Cardiac fibroblast (primary cell): ENCODE measurements at regions not wholly inside any gene's neighbourhood (a gene's known extent, or its start where the extent isn't known, plus 50 kb on each side); places are given as distances from the start of the nearest gene placed in this dataset.

Experiments
- DNase-seq, 2 donors: peaks; one replicate each; pipeline versions ENCODE4 v3.0.0 to v3.0.0-alpha.2; 2010; ENCODE audit warnings: low read depth in 2 of 2
- H3K4me3 ChIP-seq, 2 donors: replicated peaks in 1 of 2; 1 replicate in 1 of 2; 2 replicates in 1 of 2; pipeline ENCODE4 v1.5.1; 2011; ENCODE audit warnings: low read depth in 2 of 2, low read length in 2 of 2, mild to moderate bottlenecking in 2 of 2, moderate library complexity in 1 of 2
- TF ChIP-seq, protein P1 (sequence below): IDR thresholded peaks from one replicate; pipeline ENCODE4 v1.5.1; 2011; ENCODE audit warnings: low read depth, mild to moderate bottlenecking, low read length, inconsistent platforms

DNA sequence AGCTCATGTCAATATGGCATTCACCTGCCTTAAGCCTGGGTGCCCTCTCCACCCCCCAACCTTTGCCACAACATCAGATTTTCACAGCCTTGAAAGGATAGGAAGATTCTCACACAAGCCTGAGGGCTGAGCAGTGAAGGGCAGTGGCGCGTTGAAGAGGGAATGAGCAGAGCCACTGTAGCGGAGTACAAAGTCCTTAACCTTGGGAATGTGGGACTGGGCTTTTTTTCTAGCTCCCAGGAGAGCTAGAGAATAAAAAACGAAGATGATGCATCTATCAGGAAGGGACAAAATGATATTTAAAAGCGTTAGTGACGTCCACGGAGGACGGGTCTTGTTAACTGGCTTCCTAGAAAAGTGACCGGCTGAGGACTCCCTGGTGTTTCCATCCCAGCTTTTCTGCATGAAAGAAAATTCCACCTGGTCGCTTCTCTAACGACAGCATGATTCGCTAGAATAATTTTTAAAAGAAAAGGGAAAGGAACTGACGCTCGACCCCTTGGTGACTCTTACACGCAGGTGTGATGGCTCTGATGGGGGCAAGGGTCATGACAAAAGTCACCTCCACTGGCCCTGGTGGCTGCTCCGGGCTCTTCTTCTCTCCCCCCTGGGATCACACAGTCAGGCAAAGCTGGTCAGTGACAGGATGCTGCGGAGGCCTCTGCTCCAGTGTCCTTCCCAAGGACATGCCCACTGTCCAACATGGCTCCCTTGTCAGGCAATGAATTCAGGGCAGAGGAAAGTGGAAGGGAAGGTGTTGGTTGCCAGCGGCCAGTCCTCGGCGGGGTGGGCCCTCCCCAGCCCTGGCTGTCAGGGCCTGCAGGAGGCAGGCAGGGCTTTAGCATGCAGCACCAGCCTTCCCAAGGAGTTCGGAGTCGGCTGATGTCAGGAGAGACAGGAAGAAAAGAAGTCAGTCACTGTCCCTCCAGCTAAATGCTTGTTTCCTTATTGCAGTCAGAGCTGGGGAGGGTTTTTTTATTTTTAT, 58.4 kb upstream of the IRX3 start:
- no peak overlapping the region for H3K4me3 ChIP-seq
- TF ChIP-seq, protein P1, sequence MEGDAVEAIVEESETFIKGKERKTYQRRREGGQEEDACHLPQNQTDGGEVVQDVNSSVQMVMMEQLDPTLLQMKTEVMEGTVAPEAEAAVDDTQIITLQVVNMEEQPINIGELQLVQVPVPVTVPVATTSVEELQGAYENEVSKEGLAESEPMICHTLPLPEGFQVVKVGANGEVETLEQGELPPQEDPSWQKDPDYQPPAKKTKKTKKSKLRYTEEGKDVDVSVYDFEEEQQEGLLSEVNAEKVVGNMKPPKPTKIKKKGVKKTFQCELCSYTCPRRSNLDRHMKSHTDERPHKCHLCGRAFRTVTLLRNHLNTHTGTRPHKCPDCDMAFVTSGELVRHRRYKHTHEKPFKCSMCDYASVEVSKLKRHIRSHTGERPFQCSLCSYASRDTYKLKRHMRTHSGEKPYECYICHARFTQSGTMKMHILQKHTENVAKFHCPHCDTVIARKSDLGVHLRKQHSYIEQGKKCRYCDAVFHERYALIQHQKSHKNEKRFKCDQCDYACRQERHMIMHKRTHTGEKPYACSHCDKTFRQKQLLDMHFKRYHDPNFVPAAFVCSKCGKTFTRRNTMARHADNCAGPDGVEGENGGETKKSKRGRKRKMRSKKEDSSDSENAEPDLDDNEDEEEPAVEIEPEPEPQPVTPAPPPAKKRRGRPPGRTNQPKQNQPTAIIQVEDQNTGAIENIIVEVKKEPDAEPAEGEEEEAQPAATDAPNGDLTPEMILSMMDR: no peak
- DNase-seq: no peak

DNA sequence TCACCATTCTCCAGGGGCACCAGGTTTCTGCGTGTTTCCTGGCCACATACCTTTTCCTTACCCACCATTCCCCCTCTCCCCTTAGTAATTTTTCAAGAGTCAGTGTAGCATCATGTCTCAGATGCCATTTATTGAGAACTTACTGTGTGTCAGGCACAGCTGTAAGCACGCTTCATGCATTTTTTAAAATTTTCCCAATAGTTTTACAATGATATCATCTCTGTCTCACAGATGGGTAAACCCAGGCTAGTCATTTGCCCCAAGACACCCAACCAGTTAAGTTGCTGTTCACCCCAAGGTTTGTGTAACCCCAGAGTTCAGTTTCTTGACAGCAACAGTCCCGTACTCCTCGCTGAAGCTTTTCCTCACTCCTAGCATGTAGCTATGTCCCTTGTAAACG, 56.4 kb upstream of the IRX3 start:
- TF ChIP-seq, protein P1: no peak
- H3K4me3 ChIP-seq: no peak overlapping the region
- peak in 1 of 2 donors; percentile 71 for DNase-seq

DNA sequence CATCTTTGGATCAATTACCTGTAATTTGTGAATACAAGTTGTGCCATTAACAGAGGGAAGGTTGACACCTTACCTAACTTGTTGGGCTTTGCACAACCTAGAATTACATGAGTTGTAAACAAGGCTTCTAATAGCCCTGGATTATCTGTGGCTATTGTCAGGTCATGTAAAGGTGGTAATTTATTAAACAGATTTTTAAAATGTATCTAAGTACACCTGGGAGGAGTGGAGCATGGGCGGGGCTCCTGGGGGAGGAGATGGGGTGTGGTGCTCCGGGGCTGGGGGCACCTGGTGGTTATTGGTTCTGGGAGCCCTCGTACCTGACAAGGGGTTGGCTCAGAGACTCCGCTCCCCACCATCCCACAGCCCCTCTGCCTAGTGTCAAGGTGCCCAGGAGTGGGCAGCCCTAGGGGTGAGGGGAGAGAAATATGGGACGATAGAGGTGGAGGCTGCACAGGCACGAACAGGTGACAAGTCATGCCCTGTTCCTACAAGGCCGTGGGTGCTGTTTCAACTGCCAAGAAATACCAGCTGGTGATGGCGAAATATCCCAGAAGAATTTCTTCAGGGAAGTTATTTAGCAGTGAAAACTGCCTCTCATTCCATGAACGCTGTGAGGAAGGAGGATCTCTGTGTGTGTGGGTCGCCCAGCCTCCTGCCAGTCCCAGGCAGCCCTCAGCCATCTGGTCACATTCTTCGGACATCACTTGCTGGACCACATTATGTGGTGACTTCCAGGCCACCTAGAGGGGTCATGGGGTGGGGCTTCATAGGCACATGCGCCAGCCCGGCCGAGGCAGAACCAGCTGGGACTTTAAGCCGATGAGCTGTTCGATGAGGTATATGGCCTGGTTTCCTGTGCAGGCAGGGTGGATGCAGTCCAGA, 55.5 kb upstream of the IRX3 start:
- no peak overlapping the region for H3K4me3 ChIP-seq
- TF ChIP-seq, protein P1: no peak
- peak; percentile 35 to 73 for DNase-seq

DNA sequence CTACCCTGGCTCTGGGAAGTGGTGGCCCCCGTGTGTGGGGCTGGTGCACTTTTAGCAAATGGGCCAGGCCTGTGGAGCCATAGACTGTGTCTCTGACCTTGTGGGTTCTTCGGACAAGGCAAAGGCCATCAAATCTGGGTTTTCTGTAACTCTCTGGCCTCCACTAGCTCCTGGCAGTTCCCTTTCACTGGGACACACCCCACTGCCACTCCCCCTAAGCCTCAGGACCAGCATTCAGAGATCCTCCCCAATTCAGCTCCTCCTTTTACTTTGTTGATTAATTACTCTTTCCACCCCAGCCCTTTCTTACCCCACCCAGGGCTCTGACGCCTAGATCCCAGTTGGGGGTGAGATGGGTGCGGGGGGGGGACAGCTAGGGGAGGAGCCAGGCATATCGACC, 53.9 kb upstream of the IRX3 start:
- TF ChIP-seq, protein P1: no peak
- no peak overlapping the region for H3K4me3 ChIP-seq

DNA sequence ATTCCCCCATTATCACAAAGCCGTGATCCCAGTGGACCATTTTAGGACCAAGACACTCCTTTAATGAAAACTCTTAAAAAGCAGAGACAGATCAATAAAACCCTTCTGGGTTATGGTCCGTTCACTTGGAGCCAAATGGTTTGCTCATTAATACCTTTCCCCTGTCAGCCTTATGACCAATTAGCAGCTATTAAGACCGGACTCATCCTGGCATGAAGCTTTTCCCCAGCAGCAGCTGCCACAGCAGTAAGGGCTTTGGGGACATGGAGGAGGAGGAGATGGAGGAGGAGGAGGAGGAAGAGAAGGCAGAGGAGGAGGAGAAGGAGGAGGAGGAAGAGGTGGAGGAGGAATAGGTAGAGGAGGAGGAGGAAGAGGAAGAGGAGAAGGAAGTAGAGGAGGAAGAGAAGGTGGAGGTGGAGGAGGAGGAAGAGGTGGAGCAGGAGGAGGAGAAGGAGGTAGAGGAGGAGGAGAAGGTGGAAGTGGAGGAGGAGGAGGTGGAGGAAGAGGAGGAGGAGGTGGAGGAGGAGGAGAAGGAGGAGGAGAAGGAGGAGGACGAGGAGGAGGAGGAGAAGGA, 50.1 kb upstream of the IRX3 start:
- no peak for DNase-seq
- no peak overlapping the region for H3K4me3 ChIP-seq
- TF ChIP-seq, protein P1: no peak

More for the DNA sequence above, 53.9 kb upstream of the IRX3 start:
- DNase-seq: no peak
